ENCODE measurements at regions not wholly inside any gene's neighbourhood (a gene's known extent, or its start where the extent isn't known, plus 50 kb on each side); places are given as distances from the start of the nearest gene placed in this dataset.

GRCh38 chr5:136528481-136529030 lies 163.2 kb upstream of the TRPC7 start:
- no peaks in the 10 kb centered on the region for H3K36me3 ChIP-seq (ENCODE audit: control insufficient read depth, insufficient read depth, low read length)
- intact Hi-C loops (cut with micrococcal nuclease; ENCODE audit: unreplicated experiment) = no loop called here
- H3K4me3 Mint-ChIP-seq (ENCODE audit: unreplicated experiment) = no peak overlapping the region
- H3K4me1 ChIP-seq = peaks cover 14% of the 10 kb centered on the region; the same call in 1 of the 2 replicates
- H3K9me3 ChIP-seq = no peaks in the 10 kb centered on the region
- DNase-seq = peak in 1 of 2 experiments; percentile 39
- TF ChIP-seq CTCF (IDR thresholded peaks at IDR 0.05; ENCODE audit: insufficient read depth in 1 of 2, low read depth in 1 of 2, low read length in 1 of 2, severe bottlenecking in 1 of 2, unreplicated experiment in 1 of 2) = no peak
- H3K27ac Mint-ChIP-seq (ENCODE audit: unreplicated experiment) = no peak overlapping the region
- H3K4me1 Mint-ChIP-seq (ENCODE audit: low read depth, unreplicated experiment) = peaks cover 8% of the 10 kb centered on the region
- no peaks in the 10 kb centered on the region for H3K36me3 Mint-ChIP-seq (ENCODE audit: insufficient read depth, unreplicated experiment)
- no peaks in the 10 kb centered on the region; the same call in 1 of the 2 replicates for H3K27me3 ChIP-seq (replicated peaks; ENCODE audit: control insufficient read depth, insufficient read depth, low read length)
- BruUV-seq (replicated peaks) = no TSS peak
- H3K9me3 Mint-ChIP-seq (ENCODE audit: unreplicated experiment) = no peaks in the 10 kb centered on the region
- no peak overlapping the region for H3K4me3 ChIP-seq (ENCODE audit: low read depth, low read length)
- POLR2A ChIA-PET = no interaction called here
- CTCF ChIA-PET = interaction anchor here (0.7 to 0.9 kb wide), 2 partner anchors 155 to 242 kb away, joined by 3 read pairs; no protein-coding TSS in a partner anchor
- H3K27me3 Mint-ChIP-seq (ENCODE audit: insufficient read depth, unreplicated experiment) = no peaks in the 10 kb centered on the region

- intact Hi-C loops (cut with micrococcal nuclease; ENCODE audit: unreplicated experiment) = no loop called here
Measured at GRCh38 chr5:136527311-136527710, 162.0 kb upstream of the TRPC7 start.

GRCh38 chr5:136526791-136527190 lies 161.4 kb upstream of the TRPC7 start:
- no peaks in the 10 kb centered on the region for H3K9me3 Mint-ChIP-seq (ENCODE audit: unreplicated experiment)
- Histone ChIP-seq H3K4me1 (peaks cover 14% of the 10 kb centered on the region; the same call in 1 of the 2 replicates), H3K4me3 (ENCODE audit: low read depth, low read length) (no peak overlapping the region), H3K27me3 (replicated peaks; ENCODE audit: control insufficient read depth, insufficient read depth, low read length) (no peaks in the 10 kb centered on the region; the same call in 1 of the 2 replicates), H3K9me3 (no peaks in the 10 kb centered on the region), H3K36me3 (ENCODE audit: control insufficient read depth, insufficient read depth, low read length) (no peaks in the 10 kb centered on the region)
- no peak overlapping the region for H3K4me3 Mint-ChIP-seq (ENCODE audit: unreplicated experiment)
- no TSS peak for BruUV-seq (replicated peaks)
- H3K27me3 Mint-ChIP-seq (ENCODE audit: insufficient read depth, unreplicated experiment) = no peaks in the 10 kb centered on the region
- DNase-seq = no peak
- H3K27ac Mint-ChIP-seq (ENCODE audit: unreplicated experiment) = no peak overlapping the region
- intact Hi-C loops (cut with micrococcal nuclease; ENCODE audit: unreplicated experiment) = no loop called here
- ChIA-PET CTCF (no interaction called here), POLR2A (no interaction called here)
- no peak for TF ChIP-seq CTCF (IDR thresholded peaks at IDR 0.05; ENCODE audit: insufficient read depth in 1 of 2, low read depth in 1 of 2, low read length in 1 of 2, severe bottlenecking in 1 of 2, unreplicated experiment in 1 of 2)
- no peaks in the 10 kb centered on the region for H3K36me3 Mint-ChIP-seq (ENCODE audit: insufficient read depth, unreplicated experiment)
- peaks cover 8% of the 10 kb centered on the region for H3K4me1 Mint-ChIP-seq (ENCODE audit: low read depth, unreplicated experiment)

More at GRCh38 chr5:136527311-136527710, 162.0 kb upstream of the TRPC7 start:
- CTCF ChIA-PET = no interaction called here
- H3K27me3 ChIP-seq (replicated peaks; ENCODE audit: control insufficient read depth, insufficient read depth, low read length) = no peaks in the 10 kb centered on the region; the same call in 1 of the 2 replicates
- H3K9me3 ChIP-seq = no peaks in the 10 kb centered on the region
- TF ChIP-seq CTCF (IDR thresholded peaks at IDR 0.05; ENCODE audit: insufficient read depth in 1 of 2, low read depth in 1 of 2, low read length in 1 of 2, severe bottlenecking in 1 of 2, unreplicated experiment in 1 of 2) = no peak
- Mint-ChIP-seq H3K4me3 (ENCODE audit: unreplicated experiment) (no peak overlapping the region), H3K9me3 (ENCODE audit: unreplicated experiment) (no peaks in the 10 kb centered on the region), H3K4me1 (ENCODE audit: low read depth, unreplicated experiment) (peaks cover 8% of the 10 kb centered on the region), H3K27me3 (ENCODE audit: insufficient read depth, unreplicated experiment) (no peaks in the 10 kb centered on the region), H3K36me3 (ENCODE audit: insufficient read depth, unreplicated experiment) (no peaks in the 10 kb centered on the region), H3K27ac (ENCODE audit: unreplicated experiment) (no peak overlapping the region)
- BruUV-seq (replicated peaks) = no TSS peak
- H3K4me1 ChIP-seq = peaks cover 14% of the 10 kb centered on the region; the same call in 1 of the 2 replicates
- POLR2A ChIA-PET = no interaction called here
- no peaks in the 10 kb centered on the region for H3K36me3 ChIP-seq (ENCODE audit: control insufficient read depth, insufficient read depth, low read length)
- no peak overlapping the region for H3K4me3 ChIP-seq (ENCODE audit: low read depth, low read length)
- no peak for DNase-seq

All from Caco-2 (cell line).